ENCODE measurements at regions not wholly inside any gene's neighbourhood (a gene's known extent, or its start where the extent isn't known, plus 50 kb on each side); places are given as distances from the start of the nearest gene placed in this dataset.

DNA sequence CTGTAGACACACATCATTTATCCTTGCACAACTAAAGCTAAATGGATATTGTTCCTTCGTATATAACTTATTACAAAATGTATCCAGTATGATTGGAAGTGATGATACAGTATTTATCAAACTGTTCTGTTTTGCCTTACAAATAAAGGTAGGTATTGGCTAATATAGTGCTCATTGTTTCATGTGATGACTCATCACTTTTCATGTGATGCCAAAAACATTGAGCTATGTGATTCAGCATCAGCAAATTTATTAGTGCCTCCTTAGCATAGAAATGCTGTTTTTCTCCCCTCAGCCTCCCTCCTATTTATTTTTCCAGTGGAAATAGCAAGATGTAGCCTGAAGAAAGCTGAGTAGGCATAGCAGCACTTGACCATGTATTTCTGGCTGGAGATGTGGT lies 228.6 kb upstream of the LYPLAL1 start:
- Histone ChIP-seq H3K4me1 (ENCODE audit: insufficient read depth, low read length) (peaks cover 25% of the 10 kb centered on the region), H3K9me2 (replicated peaks; ENCODE audit: low read length) (no peaks in the 10 kb centered on the region), H3K9ac (ENCODE audit: low read length) (no peak overlapping the region; the same call in 1 of the 2 replicates), H3K27me3 (ENCODE audit: low read length) (no peaks in the 10 kb centered on the region), H3K9me3 (ENCODE audit: low read length) (no peaks in the 10 kb centered on the region), H3F3A (ENCODE audit: low read length, unreplicated experiment) (peaks cover 3% of the 10 kb centered on the region), H2AFZ (ENCODE audit: low read length) (no peak overlapping the region), H4K20me1 (ENCODE audit: low read length) (no peaks in the 10 kb centered on the region), H3K4me2 (ENCODE audit: low read length) (peak overlapping the region; percentile 50), H3K79me2 (ENCODE audit: low read length) (no peaks in the 10 kb centered on the region), H3K4me3 (ENCODE audit: low read length) (no peak overlapping the region), H3K36me3 (ENCODE audit: low read depth, low read length) (no peaks in the 10 kb centered on the region), H3K27ac (ENCODE audit: low read length) (peak overlapping the region; percentile 62)
- TF ChIP-seq EZH2 (IDR thresholded peaks at IDR 0.05; ENCODE audit: low read length, unreplicated experiment) (no peak), EZH2phosphoT487 (IDR thresholded peaks at IDR 0.05; ENCODE audit: borderline replicate concordance, low read length) (no peak)
- TF ChIP-seq, protein P1, sequence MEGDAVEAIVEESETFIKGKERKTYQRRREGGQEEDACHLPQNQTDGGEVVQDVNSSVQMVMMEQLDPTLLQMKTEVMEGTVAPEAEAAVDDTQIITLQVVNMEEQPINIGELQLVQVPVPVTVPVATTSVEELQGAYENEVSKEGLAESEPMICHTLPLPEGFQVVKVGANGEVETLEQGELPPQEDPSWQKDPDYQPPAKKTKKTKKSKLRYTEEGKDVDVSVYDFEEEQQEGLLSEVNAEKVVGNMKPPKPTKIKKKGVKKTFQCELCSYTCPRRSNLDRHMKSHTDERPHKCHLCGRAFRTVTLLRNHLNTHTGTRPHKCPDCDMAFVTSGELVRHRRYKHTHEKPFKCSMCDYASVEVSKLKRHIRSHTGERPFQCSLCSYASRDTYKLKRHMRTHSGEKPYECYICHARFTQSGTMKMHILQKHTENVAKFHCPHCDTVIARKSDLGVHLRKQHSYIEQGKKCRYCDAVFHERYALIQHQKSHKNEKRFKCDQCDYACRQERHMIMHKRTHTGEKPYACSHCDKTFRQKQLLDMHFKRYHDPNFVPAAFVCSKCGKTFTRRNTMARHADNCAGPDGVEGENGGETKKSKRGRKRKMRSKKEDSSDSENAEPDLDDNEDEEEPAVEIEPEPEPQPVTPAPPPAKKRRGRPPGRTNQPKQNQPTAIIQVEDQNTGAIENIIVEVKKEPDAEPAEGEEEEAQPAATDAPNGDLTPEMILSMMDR (conservative IDR thresholded peaks at IDR 0.05; ENCODE audit: low read depth, low read length): no peak
- POLR2A ChIA-PET (ENCODE audit: unreplicated experiment): no interaction called here
- intact Hi-C loops (cut with micrococcal nuclease): loop anchor here (5.0 to 10.0 kb wide), 5 partner anchors 227 to 563 kb away; partner anchors contain the start of gene LYPLAL1
- no TSS peak for BruUV-seq (replicated peaks)
- CTCF ChIA-PET: interaction anchor here (0.8 kb wide), 1 partner anchor 144 kb away, joined by 5 read pairs; no protein-coding TSS in a partner anchor
- peak; percentile 77 for ATAC-seq
- DNase-seq: peak; percentile 93

DNA sequence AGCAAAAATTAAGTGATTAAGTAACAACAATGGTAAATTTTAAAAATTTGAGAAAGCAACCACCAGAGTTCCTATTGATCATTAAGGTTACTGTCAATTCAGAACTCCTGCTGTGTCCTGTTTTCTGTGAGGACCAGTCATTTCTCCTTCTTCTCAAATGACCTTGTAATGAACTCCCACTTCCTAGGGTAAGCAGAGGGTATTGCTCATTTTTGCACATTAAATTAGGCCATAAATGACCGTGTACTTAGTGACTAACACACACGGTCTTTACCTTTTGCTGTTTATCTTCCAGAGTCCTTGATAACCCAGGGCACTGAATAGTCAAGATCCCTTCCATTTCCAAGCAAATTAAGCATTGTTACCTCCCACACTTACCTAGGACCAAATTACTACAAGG lies 227.5 kb upstream of the LYPLAL1 start:
- Histone ChIP-seq H3K4me1 (ENCODE audit: insufficient read depth, low read length) (peaks cover 25% of the 10 kb centered on the region), H3K4me2 (ENCODE audit: low read length) (peak overlapping the region; percentile 50; the same call in 1 of the 2 replicates), H4K20me1 (ENCODE audit: low read length) (no peaks in the 10 kb centered on the region), H3K9me3 (ENCODE audit: low read length) (no peaks in the 10 kb centered on the region), H3K36me3 (ENCODE audit: low read depth, low read length) (no peaks in the 10 kb centered on the region), H3K27me3 (ENCODE audit: low read length) (no peaks in the 10 kb centered on the region), H3K27ac (ENCODE audit: low read length) (peak overlapping the region; percentile 62), H3K79me2 (ENCODE audit: low read length) (no peaks in the 10 kb centered on the region), H3K9ac (ENCODE audit: low read length) (no peak overlapping the region), H3K9me2 (replicated peaks; ENCODE audit: low read length) (no peaks in the 10 kb centered on the region), H2AFZ (ENCODE audit: low read length) (no peak overlapping the region), H3K4me3 (ENCODE audit: low read length) (no peak overlapping the region), H3F3A (ENCODE audit: low read length, unreplicated experiment) (peaks cover 3% of the 10 kb centered on the region)
- BruUV-seq (replicated peaks): no TSS peak
- CTCF ChIA-PET: no interaction called here
- POLR2A ChIA-PET (ENCODE audit: unreplicated experiment): no interaction called here
- DNase-seq: peak; percentile 91
- TF ChIP-seq, protein P1 (conservative IDR thresholded peaks at IDR 0.05; ENCODE audit: low read depth, low read length): no peak
- TF ChIP-seq EZH2phosphoT487 (IDR thresholded peaks at IDR 0.05; ENCODE audit: borderline replicate concordance, low read length): no peak
- intact Hi-C loops (cut with micrococcal nuclease): loop anchor here (1.0 to 10.0 kb wide), 7 partner anchors 121 to 564 kb away; partner anchors contain the start of gene LYPLAL1
- peak; percentile 93 for ATAC-seq

DNA sequence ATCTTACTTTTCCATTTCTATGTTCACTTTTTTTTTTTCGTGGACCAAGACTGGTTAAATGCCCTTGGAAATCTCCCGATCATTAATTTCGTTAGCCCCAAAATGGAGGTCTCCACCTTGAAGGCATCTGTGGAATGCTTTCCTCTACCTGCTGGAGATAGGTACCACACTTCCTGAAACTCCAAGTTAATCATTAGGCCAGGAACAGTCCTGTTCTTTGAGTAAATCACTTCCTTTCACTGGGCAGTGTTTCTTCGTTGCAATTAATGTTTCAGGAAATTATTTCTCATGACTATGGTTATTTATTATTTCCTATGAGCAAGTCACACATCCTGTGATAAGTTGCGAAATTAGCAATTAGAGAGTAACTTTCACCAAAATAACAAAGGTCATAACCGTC lies 225.2 kb upstream of the LYPLAL1 start:
- Histone ChIP-seq H3K27me3 (ENCODE audit: low read length) (no peaks in the 10 kb centered on the region), H3K27ac (ENCODE audit: low read length) (no peak overlapping the region), H3K79me2 (ENCODE audit: low read length) (no peaks in the 10 kb centered on the region), H3K4me1 (ENCODE audit: insufficient read depth, low read length) (peaks cover 25% of the 10 kb centered on the region), H4K20me1 (ENCODE audit: low read length) (no peaks in the 10 kb centered on the region), H3K4me2 (ENCODE audit: low read length) (no peak overlapping the region), H3K9ac (ENCODE audit: low read length) (no peak overlapping the region), H3K9me2 (replicated peaks; ENCODE audit: low read length) (no peaks in the 10 kb centered on the region), H3K4me3 (ENCODE audit: low read length) (no peak overlapping the region), H2AFZ (ENCODE audit: low read length) (no peak overlapping the region), H3F3A (ENCODE audit: low read length, unreplicated experiment) (peaks cover 3% of the 10 kb centered on the region), H3K36me3 (ENCODE audit: low read depth, low read length) (no peaks in the 10 kb centered on the region), H3K9me3 (ENCODE audit: low read length) (no peaks in the 10 kb centered on the region)
- DNase-seq: no peak
- BruUV-seq (replicated peaks): no TSS peak
- POLR2A ChIA-PET (ENCODE audit: unreplicated experiment): no interaction called here
- ATAC-seq: no peak
- intact Hi-C loops (cut with micrococcal nuclease): loop anchor here (5.0 to 10.0 kb wide), 5 partner anchors 224 to 566 kb away; partner anchors contain the start of gene LYPLAL1
- TF ChIP-seq, protein P1 (conservative IDR thresholded peaks at IDR 0.05; ENCODE audit: low read depth, low read length): no peak
- TF ChIP-seq EZH2phosphoT487 (IDR thresholded peaks at IDR 0.05; ENCODE audit: borderline replicate concordance, low read length): no peak
- CTCF ChIA-PET: no interaction called here
